D721Med (cell line): ENCODE measurements at regions not wholly inside any gene's neighbourhood (a gene's known extent, or its start where the extent isn't known, plus 50 kb on each side); places are given as distances from the start of the nearest gene placed in this dataset.
A peak's percentile ranks its signal among the peaks of the same experiment; 100 is the strongest.

Source experiments
- DNase-seq: peaks from one replicate; pipeline ENCODE4 v3.0.0; 2011; ENCODE audit warnings: low spot score; ENCODE audit not compliant: insufficient read length
- FAIRE-seq: peaks from 2 replicates; lab custom pipeline; 2011; peaks lifted over from hg19 to GRCh38; lab: Jason Lieb, UNC
- TF ChIP-seq, protein P1 (sequence below): IDR thresholded peaks from 2 replicates; pipeline ENCODE4 v1.5.1; 2012; ENCODE audit warnings: mild to moderate bottlenecking, control low read depth; ENCODE audit not compliant: insufficient read depth; ENCODE audit errors: missing control alignments

DNA sequence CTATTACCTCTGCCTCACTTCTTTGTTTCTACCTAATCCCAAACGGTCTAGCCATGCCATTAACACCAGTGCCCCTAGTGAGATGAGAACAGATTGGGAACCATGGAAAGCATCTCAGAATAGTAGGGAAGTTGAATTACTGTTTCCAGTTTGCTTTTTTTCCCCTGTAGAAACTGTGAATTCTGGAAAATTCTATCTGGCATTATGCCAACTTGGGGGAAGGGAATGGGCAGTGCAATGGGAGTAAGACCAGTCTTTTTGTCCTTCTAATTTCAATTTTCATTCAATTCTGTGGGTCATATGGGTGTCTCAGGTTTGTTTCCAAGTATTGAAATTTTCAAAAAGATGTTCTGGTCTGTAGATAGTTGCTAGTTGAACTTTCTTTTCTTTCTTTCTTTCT lies 1666.1 kb downstream of the SLITRK1 start:
- FAIRE-seq (no peak), DNase-seq (no peak)
- TF ChIP-seq, protein P1, sequence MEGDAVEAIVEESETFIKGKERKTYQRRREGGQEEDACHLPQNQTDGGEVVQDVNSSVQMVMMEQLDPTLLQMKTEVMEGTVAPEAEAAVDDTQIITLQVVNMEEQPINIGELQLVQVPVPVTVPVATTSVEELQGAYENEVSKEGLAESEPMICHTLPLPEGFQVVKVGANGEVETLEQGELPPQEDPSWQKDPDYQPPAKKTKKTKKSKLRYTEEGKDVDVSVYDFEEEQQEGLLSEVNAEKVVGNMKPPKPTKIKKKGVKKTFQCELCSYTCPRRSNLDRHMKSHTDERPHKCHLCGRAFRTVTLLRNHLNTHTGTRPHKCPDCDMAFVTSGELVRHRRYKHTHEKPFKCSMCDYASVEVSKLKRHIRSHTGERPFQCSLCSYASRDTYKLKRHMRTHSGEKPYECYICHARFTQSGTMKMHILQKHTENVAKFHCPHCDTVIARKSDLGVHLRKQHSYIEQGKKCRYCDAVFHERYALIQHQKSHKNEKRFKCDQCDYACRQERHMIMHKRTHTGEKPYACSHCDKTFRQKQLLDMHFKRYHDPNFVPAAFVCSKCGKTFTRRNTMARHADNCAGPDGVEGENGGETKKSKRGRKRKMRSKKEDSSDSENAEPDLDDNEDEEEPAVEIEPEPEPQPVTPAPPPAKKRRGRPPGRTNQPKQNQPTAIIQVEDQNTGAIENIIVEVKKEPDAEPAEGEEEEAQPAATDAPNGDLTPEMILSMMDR = no peak

DNA sequence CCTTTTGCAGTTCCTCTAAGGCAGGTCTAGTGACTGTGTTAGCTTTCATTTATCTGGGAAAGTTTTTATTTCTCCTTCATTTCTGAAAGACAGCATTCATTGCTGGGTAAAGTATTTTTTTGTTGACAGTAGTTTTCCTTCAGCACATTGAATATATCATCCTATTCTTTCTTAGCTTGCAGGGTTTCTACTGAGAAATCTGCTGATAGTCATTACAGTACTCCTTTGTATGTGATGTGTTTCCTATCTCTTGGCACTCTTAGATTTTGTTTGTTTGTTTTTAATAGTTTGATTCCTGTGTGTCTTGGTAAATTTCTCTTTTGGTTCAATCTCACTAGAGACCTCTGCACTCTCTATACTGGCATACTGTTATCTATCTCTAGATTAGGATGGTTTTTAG lies 1667.9 kb downstream of the SLITRK1 start:
- TF ChIP-seq, protein P1 = no peak
- no peak for FAIRE-seq
- DNase-seq = no peak

- TF ChIP-seq, protein P1 = no peak
- FAIRE-seq (no peak), DNase-seq (no peak)
These were observed 1676.0 kb downstream of the SLITRK1 start for GRCh38 chr13:82206241-82206640.

DNA sequence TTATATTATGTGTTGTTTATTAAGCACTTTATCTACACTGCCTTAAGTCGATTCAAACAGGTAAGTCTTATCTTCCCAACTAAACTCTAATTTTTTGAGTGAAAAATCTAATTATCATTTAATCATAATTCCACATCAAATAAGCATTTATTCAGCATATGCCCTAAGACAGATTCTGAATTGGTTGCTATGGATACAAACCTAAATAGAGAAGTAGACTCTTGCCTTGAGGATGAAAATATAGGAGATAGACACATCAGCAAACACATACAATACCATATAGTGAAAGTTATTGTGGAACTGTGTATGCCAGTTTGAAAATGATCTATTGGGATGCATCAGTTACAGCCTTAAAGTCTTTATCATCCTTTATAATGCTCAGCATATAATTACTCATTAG lies 1679.9 kb downstream of the SLITRK1 start:
- TF ChIP-seq, protein P1 = no peak
- no peak for FAIRE-seq
- DNase-seq = no peak

- no peak for FAIRE-seq
- DNase-seq = no peak
- TF ChIP-seq, protein P1 = no peak
These were observed 1686.2 kb downstream of the SLITRK1 start for GRCh38 chr13:82196087-82196486.

DNA sequence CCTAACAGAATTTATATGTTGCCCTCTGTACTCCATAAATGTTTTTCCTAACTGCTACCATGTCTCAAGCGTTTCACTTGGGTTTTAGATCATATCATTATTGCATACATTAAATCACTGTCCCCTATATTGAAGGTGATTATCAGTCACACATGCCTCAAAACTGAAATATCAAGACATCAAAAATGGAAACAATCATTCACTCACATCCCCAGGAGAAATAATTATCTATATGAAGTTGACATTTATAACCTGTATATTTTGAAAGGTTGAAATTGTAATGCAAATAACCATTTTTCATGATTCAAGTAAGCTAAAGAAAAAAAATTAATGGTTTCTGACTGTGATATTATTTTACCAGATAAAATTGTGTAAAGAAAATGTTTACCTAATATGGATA lies 1695.0 kb downstream of the SLITRK1 start:
- FAIRE-seq (peak; percentile 21), DNase-seq (no peak)
- TF ChIP-seq, protein P1 = no peak

DNA sequence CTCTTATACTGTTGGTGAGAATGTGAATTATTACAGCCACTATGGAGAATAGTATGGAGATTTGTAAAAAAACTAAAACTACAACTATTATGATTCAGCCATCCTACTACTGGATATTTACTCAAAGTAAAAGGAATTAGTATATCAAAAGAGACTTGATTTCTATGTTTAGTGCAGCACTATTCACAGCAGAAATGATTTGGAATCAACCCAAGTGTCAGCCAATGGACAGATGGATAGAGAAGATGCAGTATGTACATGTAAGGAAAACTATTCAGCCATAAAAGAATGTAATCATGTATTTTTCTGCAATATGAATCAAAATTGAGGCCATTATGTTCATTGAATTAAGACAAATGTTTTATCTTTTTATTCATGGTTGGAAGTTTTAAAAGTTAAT lies 1705.5 kb downstream of the SLITRK1 start:
- TF ChIP-seq, protein P1 = no peak
- no peak for FAIRE-seq
- no peak for DNase-seq
